ENCODE measurements at regions not wholly inside any gene's neighbourhood (a gene's known extent, or its start where the extent isn't known, plus 50 kb on each side); places are given as distances from the start of the nearest gene placed in this dataset.
"Not testable (repeated sequence)": the region's sequence is repeated elsewhere in the genome, so short reads cannot be mapped to it uniquely, and the experiment has no call there.

GRCh38 chr15:62653122-62653521 is 389.4 kb upstream of the TPM1 start:
- DNase-seq: no peak

GRCh38 chr15:62656071-62656470 is 386.5 kb upstream of the TPM1 start:
- DNase-seq: no peak

- not testable (repeated sequence) for DNase-seq
Observed at GRCh38 chr15:62657501-62657900, 385.0 kb upstream of the TPM1 start.

GRCh38 chr15:62658498-62658897 is 384.0 kb upstream of the TPM1 start:
- DNase-seq: no peak

GRCh38 chr15:62663547-62663946 is 379.0 kb upstream of the TPM1 start:
- no peak for DNase-seq

- DNase-seq: no peak
Observed at GRCh38 chr15:62665449-62665848, 377.1 kb upstream of the TPM1 start.

GRCh38 chr15:62666046-62666445 is 376.5 kb upstream of the TPM1 start:
- no peak for DNase-seq

- DNase-seq: no peak
Observed at GRCh38 chr15:62672268-62672667, 370.3 kb upstream of the TPM1 start.

GRCh38 chr15:62676891-62677290 is 365.7 kb upstream of the TPM1 start:
- no peak for DNase-seq

- no peak for DNase-seq
Observed at GRCh38 chr15:62681939-62682896, 360.3 kb upstream of the TPM1 start.

- not testable (repeated sequence) for DNase-seq
Observed at GRCh38 chr15:62683192-62683591, 359.4 kb upstream of the TPM1 start.

GRCh38 chr15:62684123-62684808 is 358.3 kb upstream of the TPM1 start:
- no peak for DNase-seq

- DNase-seq: no peak
Observed at GRCh38 chr15:62691008-62691407, 351.5 kb upstream of the TPM1 start.

- DNase-seq: no peak
Observed at GRCh38 chr15:62697636-62698035, 344.9 kb upstream of the TPM1 start.

GRCh38 chr15:62698646-62699045 is 343.9 kb upstream of the TPM1 start:
- DNase-seq: no peak

- DNase-seq: no peak
Observed at GRCh38 chr15:62706317-62706716, 336.2 kb upstream of the TPM1 start.

- no peak for DNase-seq
Observed at GRCh38 chr15:62708470-62708869, 334.1 kb upstream of the TPM1 start.

- DNase-seq: no peak
Observed at GRCh38 chr15:62709261-62709660, 333.3 kb upstream of the TPM1 start.

GRCh38 chr15:62711691-62712454 is 330.7 kb upstream of the TPM1 start:
- no peak for DNase-seq

- no peak for DNase-seq
Observed at GRCh38 chr15:62712455-62712839, 330.1 kb upstream of the TPM1 start.

- no peak for DNase-seq
Observed at GRCh38 chr15:62715946-62716345, 326.6 kb upstream of the TPM1 start.

- DNase-seq: no peak
Observed at GRCh38 chr15:62717496-62717895, 325.1 kb upstream of the TPM1 start.

- DNase-seq: no peak
Observed at GRCh38 chr15:62719316-62719715, 323.2 kb upstream of the TPM1 start.
